ENCODE measurements at regions not wholly inside any gene's neighbourhood (a gene's known extent, or its start where the extent isn't known, plus 50 kb on each side); places are given as distances from the start of the nearest gene placed in this dataset.
"Not testable (repeated sequence)": the region's sequence is repeated elsewhere in the genome, so short reads cannot be mapped to it uniquely, and the experiment has no call there.

DNA sequence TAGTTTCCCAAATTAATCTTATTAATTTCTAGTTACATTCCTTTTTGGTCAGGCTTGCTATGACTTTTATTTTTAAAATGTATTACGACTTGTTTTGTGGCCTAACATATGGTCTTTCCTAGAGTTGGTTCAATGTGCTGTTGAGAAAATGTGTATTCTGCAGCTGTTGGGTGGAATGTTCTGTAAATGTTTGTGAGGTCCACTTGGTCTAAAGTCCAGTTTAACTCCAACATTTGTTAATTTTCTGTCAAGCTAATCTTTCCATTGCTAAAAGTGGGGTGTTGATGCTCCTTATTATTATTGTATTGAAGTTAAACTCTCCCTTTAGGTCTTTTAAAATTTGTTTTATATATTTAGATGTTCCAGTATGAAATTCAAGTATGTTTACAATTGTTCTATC is 1010.8 kb upstream of the EDIL3 start:
- H3K27me3 ChIP-seq (ENCODE audit: control insufficient read depth in 1 of 2, insufficient read depth in 2 of 2, low read length in 2 of 2) = no peaks in the 10 kb centered on the region
- no peaks in the 10 kb centered on the region for H3K4me1 ChIP-seq (ENCODE audit: insufficient read depth, low read length)
- no peak overlapping the region for H3K9ac ChIP-seq (ENCODE audit: low read length)

GRCh38 chr5:85397451-85397850 is 1012.8 kb upstream of the EDIL3 start:
- no peaks in the 10 kb centered on the region for H3K9me3 ChIP-seq (ENCODE audit: low read length)
- no peak overlapping the region for H3K27ac ChIP-seq (ENCODE audit: low read depth, low read length)
- no peaks in the 10 kb centered on the region for H3K36me3 ChIP-seq (ENCODE audit: insufficient read depth, low read length)
- H3K9ac ChIP-seq (ENCODE audit: low read length) = no peak overlapping the region
- H3K4me3 ChIP-seq (ENCODE audit: low read depth in 1 of 2, low read length in 2 of 2) = no peak overlapping the region
- H3K27me3 ChIP-seq (ENCODE audit: control insufficient read depth in 1 of 2, insufficient read depth in 2 of 2, low read length in 2 of 2) = no peaks in the 10 kb centered on the region
- H3K4me1 ChIP-seq (ENCODE audit: insufficient read depth, low read length) = no peaks in the 10 kb centered on the region

More for the DNA sequence above, 1010.8 kb upstream of the EDIL3 start:
- H3K36me3 ChIP-seq (ENCODE audit: insufficient read depth, low read length) = no peaks in the 10 kb centered on the region
- no peaks in the 10 kb centered on the region for H3K9me3 ChIP-seq (ENCODE audit: low read length)
- no peak overlapping the region for H3K27ac ChIP-seq (ENCODE audit: low read depth, low read length)
- H3K4me3 ChIP-seq (ENCODE audit: low read depth in 1 of 2, low read length in 2 of 2) = no peak overlapping the region

- Histone ChIP-seq H3K4me1 (ENCODE audit: insufficient read depth, low read length) (no peaks in the 10 kb centered on the region), H3K4me3 (ENCODE audit: low read depth in 1 of 2, low read length in 2 of 2) (no peak overlapping the region), H3K27me3 (ENCODE audit: control insufficient read depth in 1 of 2, insufficient read depth in 2 of 2, low read length in 2 of 2) (no peaks in the 10 kb centered on the region), H3K9me3 (ENCODE audit: low read length) (no peaks in the 10 kb centered on the region), H3K9ac (ENCODE audit: low read length) (no peak overlapping the region), H3K27ac (ENCODE audit: low read depth, low read length) (no peak overlapping the region), H3K36me3 (ENCODE audit: insufficient read depth, low read length) (no peaks in the 10 kb centered on the region)
These were observed 1043.8 kb upstream of the EDIL3 start for GRCh38 chr5:85428426-85428934.

GRCh38 chr5:85431726-85432125 is 1047.0 kb upstream of the EDIL3 start:
- not testable (repeated sequence) for H3K27me3 ChIP-seq (ENCODE audit: control insufficient read depth in 1 of 2, insufficient read depth in 2 of 2, low read length in 2 of 2); H3K27ac ChIP-seq (ENCODE audit: low read depth, low read length); H3K4me1 ChIP-seq (ENCODE audit: insufficient read depth, low read length); H3K36me3 ChIP-seq (ENCODE audit: insufficient read depth, low read length); H3K4me3 ChIP-seq (ENCODE audit: low read depth in 1 of 2, low read length in 2 of 2); H3K9me3 ChIP-seq (ENCODE audit: low read length); H3K9ac ChIP-seq (ENCODE audit: low read length)

- no peaks in the 10 kb centered on the region for H3K27me3 ChIP-seq (ENCODE audit: control insufficient read depth in 1 of 2, insufficient read depth in 2 of 2, low read length in 2 of 2)
- no peaks in the 10 kb centered on the region for H3K9me3 ChIP-seq (ENCODE audit: low read length)
- no peak overlapping the region for H3K9ac ChIP-seq (ENCODE audit: low read length)
- no peaks in the 10 kb centered on the region for H3K36me3 ChIP-seq (ENCODE audit: insufficient read depth, low read length)
- H3K4me1 ChIP-seq (ENCODE audit: insufficient read depth, low read length) = no peaks in the 10 kb centered on the region
- H3K27ac ChIP-seq (ENCODE audit: low read depth, low read length) = no peak overlapping the region
- no peak overlapping the region for H3K4me3 ChIP-seq (ENCODE audit: low read depth in 1 of 2, low read length in 2 of 2)
These were observed 1056.5 kb upstream of the EDIL3 start for GRCh38 chr5:85441156-85441555.

GRCh38 chr5:85441853-85442252 is 1057.2 kb upstream of the EDIL3 start:
- H3K4me1 ChIP-seq (ENCODE audit: insufficient read depth, low read length) = no peaks in the 10 kb centered on the region
- H3K36me3 ChIP-seq (ENCODE audit: insufficient read depth, low read length) = no peaks in the 10 kb centered on the region
- H3K27ac ChIP-seq (ENCODE audit: low read depth, low read length) = no peak overlapping the region
- H3K4me3 ChIP-seq (ENCODE audit: low read depth in 1 of 2, low read length in 2 of 2) = no peak overlapping the region
- no peaks in the 10 kb centered on the region for H3K27me3 ChIP-seq (ENCODE audit: control insufficient read depth in 1 of 2, insufficient read depth in 2 of 2, low read length in 2 of 2)
- no peaks in the 10 kb centered on the region for H3K9me3 ChIP-seq (ENCODE audit: low read length)
- H3K9ac ChIP-seq (ENCODE audit: low read length) = no peak overlapping the region

DNA sequence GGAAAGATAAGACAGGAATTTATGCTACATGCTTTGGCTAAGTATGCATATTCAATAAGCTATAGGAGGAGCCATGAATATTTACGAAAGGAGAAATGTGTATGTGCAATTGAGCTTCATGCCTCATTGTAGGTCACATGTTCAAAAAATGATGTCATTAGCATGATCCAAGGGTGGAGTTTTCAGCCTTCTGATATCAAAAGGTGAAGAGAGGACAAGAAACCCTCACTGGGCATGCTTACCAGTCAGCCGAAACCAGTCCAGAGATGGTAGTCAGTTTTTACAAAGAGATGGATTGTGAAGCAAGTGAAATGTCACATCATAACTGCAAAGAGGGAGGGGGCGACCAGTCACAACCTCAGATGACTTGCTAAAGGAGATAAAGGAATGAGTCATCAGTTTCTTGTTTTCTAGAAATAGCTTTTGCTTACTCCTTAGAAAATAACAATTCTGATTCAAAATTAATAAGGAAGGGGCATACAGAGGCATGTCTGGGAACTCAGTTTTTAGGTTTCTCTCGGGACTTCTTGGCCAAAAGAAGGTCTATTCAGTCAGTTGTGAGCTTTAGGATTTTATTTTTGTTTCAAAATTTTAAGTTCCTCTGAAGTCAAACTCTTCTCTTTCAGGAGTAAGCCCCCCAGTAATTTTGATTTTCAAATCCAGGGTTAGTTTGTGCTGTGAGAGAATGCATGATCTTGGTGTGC is 1067.8 kb upstream of the EDIL3 start:
- Histone ChIP-seq H3K4me1 (ENCODE audit: insufficient read depth, low read length) (no peaks in the 10 kb centered on the region), H3K9ac (ENCODE audit: low read length) (no peak overlapping the region), H3K27me3 (ENCODE audit: control insufficient read depth in 1 of 2, insufficient read depth in 2 of 2, low read length in 2 of 2) (no peaks in the 10 kb centered on the region), H3K9me3 (ENCODE audit: low read length) (no peaks in the 10 kb centered on the region), H3K4me3 (ENCODE audit: low read depth in 1 of 2, low read length in 2 of 2) (no peak overlapping the region), H3K36me3 (ENCODE audit: insufficient read depth, low read length) (no peaks in the 10 kb centered on the region), H3K27ac (ENCODE audit: low read depth, low read length) (no peak overlapping the region)

DNA sequence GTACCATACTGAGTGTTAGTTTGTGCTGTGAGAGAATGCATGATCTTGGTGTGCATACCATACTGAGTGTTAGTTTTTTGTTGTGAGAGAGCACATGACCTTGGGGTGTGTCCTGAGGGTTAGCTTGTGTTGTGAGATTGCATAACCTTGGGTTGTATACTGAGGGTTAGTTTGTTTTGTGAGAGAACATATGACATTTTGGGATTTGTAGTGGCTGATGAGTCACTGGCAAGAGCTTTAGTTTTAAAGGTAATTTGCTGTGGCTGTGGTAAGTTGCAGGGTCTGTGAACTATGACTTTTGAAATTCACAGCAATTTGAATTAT is 1068.3 kb upstream of the EDIL3 start:
- H3K9me3 ChIP-seq (ENCODE audit: low read length) = no peaks in the 10 kb centered on the region
- no peak overlapping the region for H3K9ac ChIP-seq (ENCODE audit: low read length)
- no peaks in the 10 kb centered on the region for H3K27me3 ChIP-seq (ENCODE audit: control insufficient read depth in 1 of 2, insufficient read depth in 2 of 2, low read length in 2 of 2)
- H3K4me1 ChIP-seq (ENCODE audit: insufficient read depth, low read length) = no peaks in the 10 kb centered on the region
- no peaks in the 10 kb centered on the region for H3K36me3 ChIP-seq (ENCODE audit: insufficient read depth, low read length)
- no peak overlapping the region for H3K27ac ChIP-seq (ENCODE audit: low read depth, low read length)
- H3K4me3 ChIP-seq (ENCODE audit: low read depth in 1 of 2, low read length in 2 of 2) = no peak overlapping the region

GRCh38 chr5:85458319-85458718 is 1073.6 kb upstream of the EDIL3 start:
- no peak overlapping the region for H3K9ac ChIP-seq (ENCODE audit: low read length)
- no peak overlapping the region for H3K4me3 ChIP-seq (ENCODE audit: low read depth in 1 of 2, low read length in 2 of 2)
- no peaks in the 10 kb centered on the region for H3K27me3 ChIP-seq (ENCODE audit: control insufficient read depth in 1 of 2, insufficient read depth in 2 of 2, low read length in 2 of 2)
- H3K4me1 ChIP-seq (ENCODE audit: insufficient read depth, low read length) = no peaks in the 10 kb centered on the region
- no peak overlapping the region for H3K27ac ChIP-seq (ENCODE audit: low read depth, low read length)
- H3K36me3 ChIP-seq (ENCODE audit: insufficient read depth, low read length) = no peaks in the 10 kb centered on the region
- no peaks in the 10 kb centered on the region for H3K9me3 ChIP-seq (ENCODE audit: low read length)

GRCh38 chr5:85462957-85463356 is 1078.3 kb upstream of the EDIL3 start:
- Histone ChIP-seq H3K27ac (ENCODE audit: low read depth, low read length) (no peak overlapping the region), H3K9ac (ENCODE audit: low read length) (no peak overlapping the region), H3K4me1 (ENCODE audit: insufficient read depth, low read length) (no peaks in the 10 kb centered on the region), H3K9me3 (ENCODE audit: low read length) (no peaks in the 10 kb centered on the region), H3K36me3 (ENCODE audit: insufficient read depth, low read length) (no peaks in the 10 kb centered on the region), H3K4me3 (ENCODE audit: low read depth in 1 of 2, low read length in 2 of 2) (no peak overlapping the region), H3K27me3 (ENCODE audit: control insufficient read depth in 1 of 2, insufficient read depth in 2 of 2, low read length in 2 of 2) (no peaks in the 10 kb centered on the region)

- Histone ChIP-seq H3K9me3 (ENCODE audit: low read length) (no peaks in the 10 kb centered on the region), H3K4me1 (ENCODE audit: insufficient read depth, low read length) (no peaks in the 10 kb centered on the region), H3K27ac (ENCODE audit: low read depth, low read length) (no peak overlapping the region), H3K4me3 (ENCODE audit: low read depth in 1 of 2, low read length in 2 of 2) (no peak overlapping the region), H3K27me3 (ENCODE audit: control insufficient read depth in 1 of 2, insufficient read depth in 2 of 2, low read length in 2 of 2) (no peaks in the 10 kb centered on the region), H3K36me3 (ENCODE audit: insufficient read depth, low read length) (no peaks in the 10 kb centered on the region), H3K9ac (ENCODE audit: low read length) (no peak overlapping the region)
These were observed 1081.7 kb upstream of the EDIL3 start for GRCh38 chr5:85466423-85466822.

DNA sequence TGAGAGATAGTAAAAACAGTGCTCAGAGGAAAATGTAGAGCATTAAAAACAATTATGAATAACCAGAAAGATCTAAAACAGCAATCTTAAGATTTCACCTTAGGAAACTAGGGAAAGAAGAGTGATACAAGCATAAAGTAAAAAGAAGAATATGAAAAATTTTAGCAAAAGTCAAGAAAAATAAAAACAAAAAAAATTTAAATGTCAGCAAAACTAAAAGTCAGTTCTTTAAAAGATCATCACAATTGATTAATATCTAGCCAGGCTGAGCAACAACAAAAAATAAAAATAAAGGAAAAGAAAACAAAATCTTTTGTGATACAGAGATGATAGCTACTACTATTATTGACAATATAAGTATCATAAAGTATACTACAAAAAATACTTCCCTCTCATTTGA is 1088.1 kb upstream of the EDIL3 start:
- no peak overlapping the region for H3K27ac ChIP-seq (ENCODE audit: low read depth, low read length)
- no peak overlapping the region for H3K9ac ChIP-seq (ENCODE audit: low read length)
- H3K4me3 ChIP-seq (ENCODE audit: low read depth in 1 of 2, low read length in 2 of 2) = no peak overlapping the region
- H3K27me3 ChIP-seq (ENCODE audit: control insufficient read depth in 1 of 2, insufficient read depth in 2 of 2, low read length in 2 of 2) = no peaks in the 10 kb centered on the region
- H3K9me3 ChIP-seq (ENCODE audit: low read length) = no peaks in the 10 kb centered on the region
- H3K36me3 ChIP-seq (ENCODE audit: insufficient read depth, low read length) = no peaks in the 10 kb centered on the region
- H3K4me1 ChIP-seq (ENCODE audit: insufficient read depth, low read length) = no peaks in the 10 kb centered on the region
